ENCODE measurements at regions not wholly inside any gene's neighbourhood (a gene's known extent, or its start where the extent isn't known, plus 50 kb on each side); places are given as distances from the start of the nearest gene placed in this dataset.

GRCh38 chr19:46932346-46932745 lies 71.5 kb downstream of the ARHGAP35 start:
- TF ChIP-seq, protein P1, sequence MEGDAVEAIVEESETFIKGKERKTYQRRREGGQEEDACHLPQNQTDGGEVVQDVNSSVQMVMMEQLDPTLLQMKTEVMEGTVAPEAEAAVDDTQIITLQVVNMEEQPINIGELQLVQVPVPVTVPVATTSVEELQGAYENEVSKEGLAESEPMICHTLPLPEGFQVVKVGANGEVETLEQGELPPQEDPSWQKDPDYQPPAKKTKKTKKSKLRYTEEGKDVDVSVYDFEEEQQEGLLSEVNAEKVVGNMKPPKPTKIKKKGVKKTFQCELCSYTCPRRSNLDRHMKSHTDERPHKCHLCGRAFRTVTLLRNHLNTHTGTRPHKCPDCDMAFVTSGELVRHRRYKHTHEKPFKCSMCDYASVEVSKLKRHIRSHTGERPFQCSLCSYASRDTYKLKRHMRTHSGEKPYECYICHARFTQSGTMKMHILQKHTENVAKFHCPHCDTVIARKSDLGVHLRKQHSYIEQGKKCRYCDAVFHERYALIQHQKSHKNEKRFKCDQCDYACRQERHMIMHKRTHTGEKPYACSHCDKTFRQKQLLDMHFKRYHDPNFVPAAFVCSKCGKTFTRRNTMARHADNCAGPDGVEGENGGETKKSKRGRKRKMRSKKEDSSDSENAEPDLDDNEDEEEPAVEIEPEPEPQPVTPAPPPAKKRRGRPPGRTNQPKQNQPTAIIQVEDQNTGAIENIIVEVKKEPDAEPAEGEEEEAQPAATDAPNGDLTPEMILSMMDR (conservative IDR thresholded peaks at IDR 0.05 in 1 of 2, IDR thresholded peaks at IDR 0.05 in 1 of 2; ENCODE audit: extremely low read depth in 1 of 2, insufficient read depth in 1 of 2, low read depth in 1 of 2, low read length in 2 of 2), result no peak
- no peak for TF ChIP-seq EZH2 (IDR thresholded peaks at IDR 0.05; ENCODE audit: borderline replicate concordance, low read length)

All from mammary epithelial cell (primary cell).